ENCODE measurements at regions not wholly inside any gene's neighbourhood (a gene's known extent, or its start where the extent isn't known, plus 50 kb on each side); places are given as distances from the start of the nearest gene placed in this dataset.

- Histone ChIP-seq H3K9me2 (ENCODE audit: insufficient read depth, low read length) (no peaks in the 10 kb centered on the region), H4K20me1 (ENCODE audit: insufficient read depth) (no peaks in the 10 kb centered on the region), H3K27ac (ENCODE audit: low read length) (no peak overlapping the region), H3K4me2 (ENCODE audit: low read length) (no peak overlapping the region), H3K9ac (ENCODE audit: low read length) (no peak overlapping the region), H3K9me3 (ENCODE audit: low read length) (no peaks in the 10 kb centered on the region), H3K27me3 (ENCODE audit: insufficient read depth, low read depth, low read length) (no peaks in the 10 kb centered on the region), H3K36me3 (ENCODE audit: insufficient read depth, low read length) (no peaks in the 10 kb centered on the region), H2AFZ (ENCODE audit: low read depth, low read length) (no peak overlapping the region), H3F3A (ENCODE audit: insufficient read depth, low read length, poor library complexity, severe bottlenecking) (no peaks in the 10 kb centered on the region), H3K79me2 (replicated peaks; ENCODE audit: insufficient read depth, low read length) (no peaks in the 10 kb centered on the region), H3K4me3 (ENCODE audit: low read length) (peak overlapping the region; percentile 2)
- TF ChIP-seq EP300 (conservative IDR thresholded peaks at IDR 0.05; ENCODE audit: poor library complexity, severe bottlenecking), result peak; percentile 15
- no peak for TF ChIP-seq MXI1 (conservative IDR thresholded peaks at IDR 0.05; ENCODE audit: poor library complexity, severe bottlenecking)
- TF ChIP-seq TAF1 (IDR thresholded peaks at IDR 0.05; ENCODE audit: low read depth), result no peak
These were observed 264.7 kb downstream of the MZT1 start for GRCh38 chr13:72462726-72463125.

DNA sequence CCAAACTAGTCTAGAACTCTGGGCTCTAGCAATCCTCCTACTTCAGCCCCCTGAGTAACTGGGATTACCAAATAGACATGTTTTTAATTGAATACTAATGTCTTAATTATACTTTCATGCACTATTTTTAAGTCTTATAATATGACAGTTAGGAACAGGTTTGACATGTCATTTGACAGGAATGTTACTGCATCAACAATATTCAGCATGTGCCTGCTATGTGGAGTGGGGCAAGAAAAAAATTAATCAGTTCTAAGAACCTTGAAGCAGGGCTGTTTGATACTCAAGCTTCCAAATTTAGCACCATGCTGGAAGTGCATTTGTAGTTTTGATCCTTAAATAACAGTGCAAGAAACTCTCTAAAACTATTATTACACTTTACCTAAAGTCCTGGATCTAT is 265.3 kb downstream of the MZT1 start:
- H3K4me3 ChIP-seq (ENCODE audit: low read length), result peak overlapping the region; percentile 2
- H3K79me2 ChIP-seq (replicated peaks; ENCODE audit: insufficient read depth, low read length), result no peaks in the 10 kb centered on the region
- no peaks in the 10 kb centered on the region for H4K20me1 ChIP-seq (ENCODE audit: insufficient read depth)
- TF ChIP-seq RAD21 (conservative IDR thresholded peaks at IDR 0.05) (no peak), EP300 (conservative IDR thresholded peaks at IDR 0.05; ENCODE audit: poor library complexity, severe bottlenecking) (no peak), POLR2AphosphoS5 (IDR thresholded peaks at IDR 0.05) (no peak), REST (IDR thresholded peaks at IDR 0.05; ENCODE audit: borderline replicate concordance) (no peak), TAF1 (IDR thresholded peaks at IDR 0.05; ENCODE audit: low read depth) (no peak), SMC3 (conservative IDR thresholded peaks at IDR 0.05; ENCODE audit: poor library complexity) (no peak), EZH2 (IDR thresholded peaks at IDR 0.05; ENCODE audit: borderline replicate concordance, insufficient read depth, low read length, poor library complexity, severe bottlenecking) (no peak), MXI1 (conservative IDR thresholded peaks at IDR 0.05; ENCODE audit: poor library complexity, severe bottlenecking) (no peak), CTCF (IDR thresholded peaks at IDR 0.05; ENCODE audit: poor library complexity, severe bottlenecking) (no peak)
- H3K27me3 ChIP-seq (ENCODE audit: insufficient read depth, low read depth, low read length), result no peaks in the 10 kb centered on the region
- H3K9ac ChIP-seq (ENCODE audit: low read length), result no peak overlapping the region
- no peak overlapping the region for H3K4me2 ChIP-seq (ENCODE audit: low read length)
- no peak overlapping the region for H2AFZ ChIP-seq (ENCODE audit: low read depth, low read length)
- H3K9me3 ChIP-seq (ENCODE audit: low read length), result no peaks in the 10 kb centered on the region
- H3F3A ChIP-seq (ENCODE audit: insufficient read depth, low read length, poor library complexity, severe bottlenecking), result no peaks in the 10 kb centered on the region
- H3K36me3 ChIP-seq (ENCODE audit: insufficient read depth, low read length), result no peaks in the 10 kb centered on the region
- no peaks in the 10 kb centered on the region for H3K9me2 ChIP-seq (ENCODE audit: insufficient read depth, low read length)
- no peak overlapping the region for H3K27ac ChIP-seq (ENCODE audit: low read length)

GRCh38 chr13:72458701-72459100 is 268.7 kb downstream of the MZT1 start:
- Histone ChIP-seq H3K79me2 (replicated peaks; ENCODE audit: insufficient read depth, low read length) (no peaks in the 10 kb centered on the region), H2AFZ (ENCODE audit: low read depth, low read length) (no peak overlapping the region), H3K9me3 (ENCODE audit: low read length) (no peaks in the 10 kb centered on the region), H4K20me1 (ENCODE audit: insufficient read depth) (no peaks in the 10 kb centered on the region), H3K27me3 (ENCODE audit: insufficient read depth, low read depth, low read length) (no peaks in the 10 kb centered on the region), H3F3A (ENCODE audit: insufficient read depth, low read length, poor library complexity, severe bottlenecking) (no peaks in the 10 kb centered on the region), H3K4me2 (ENCODE audit: low read length) (no peak overlapping the region), H3K36me3 (ENCODE audit: insufficient read depth, low read length) (no peaks in the 10 kb centered on the region), H3K27ac (ENCODE audit: low read length) (no peak overlapping the region), H3K9me2 (ENCODE audit: insufficient read depth, low read length) (no peaks in the 10 kb centered on the region), H3K4me3 (ENCODE audit: low read length) (no peak overlapping the region), H3K9ac (ENCODE audit: low read length) (no peak overlapping the region)
- no peak for TF ChIP-seq POLR2AphosphoS5 (IDR thresholded peaks at IDR 0.05)

Data from neural cell (in vitro differentiated cells).